Lower lobe of right lung (tissue), 2 donors: ENCODE measurements at regions not wholly inside any gene's neighbourhood (a gene's known extent, or its start where the extent isn't known, plus 50 kb on each side); places are given as distances from the start of the nearest gene placed in this dataset.

Experiments used
- ATAC-seq, 2 donors: fragments of 200-7000 bp; cut with Tn5 transposase; one replicate each; pipeline ENCODE4 v1.9.1; 2020 to 2022; ENCODE audit warnings: mild to moderate bottlenecking in 2 of 2, moderate library complexity in 2 of 2
- DNase-seq: peaks from one replicate; pipeline ENCODE4 v3.0.0-alpha.2; 2020
- H3K27ac ChIP-seq: fragments of 200-600 bp; one replicate; pipeline ENCODE4 v1.8.0; 2022
- H3K27me3 ChIP-seq: fragments of 200-600 bp; one replicate; pipeline ENCODE4 v1.8.0; 2022; ENCODE audit warnings: low read depth
- H3K36me3 ChIP-seq: fragments of 200-600 bp; one replicate; pipeline ENCODE4 v1.8.0; 2022; ENCODE audit warnings: mild to moderate bottlenecking
- H3K4me1 ChIP-seq: fragments of 200-600 bp; one replicate; pipeline ENCODE4 v1.8.0; 2022
- H3K4me3 ChIP-seq: fragments of 200-600 bp; one replicate; pipeline ENCODE4 v1.8.0; 2022; ENCODE audit warnings: mild to moderate bottlenecking
- H3K9me3 ChIP-seq: fragments of 200-600 bp; one replicate; pipeline ENCODE4 v1.8.0; 2022
- intact Hi-C: fragments of 100-400 bp; cut with DNase I; formaldehyde crosslinking; loops from one replicate; pipeline ENCODE4 v1.11.0; 2022
- TF ChIP-seq, protein P1 (sequence below): fragments of 200-600 bp; IDR thresholded peaks from one replicate; pipeline ENCODE4 v1.8.0; 2022; ENCODE audit warnings: antibody characterized with exemption, mild to moderate bottlenecking
- donor health status: DM: no; HTN: yes; CAD: no; lungs with severe emphysema.

DNA sequence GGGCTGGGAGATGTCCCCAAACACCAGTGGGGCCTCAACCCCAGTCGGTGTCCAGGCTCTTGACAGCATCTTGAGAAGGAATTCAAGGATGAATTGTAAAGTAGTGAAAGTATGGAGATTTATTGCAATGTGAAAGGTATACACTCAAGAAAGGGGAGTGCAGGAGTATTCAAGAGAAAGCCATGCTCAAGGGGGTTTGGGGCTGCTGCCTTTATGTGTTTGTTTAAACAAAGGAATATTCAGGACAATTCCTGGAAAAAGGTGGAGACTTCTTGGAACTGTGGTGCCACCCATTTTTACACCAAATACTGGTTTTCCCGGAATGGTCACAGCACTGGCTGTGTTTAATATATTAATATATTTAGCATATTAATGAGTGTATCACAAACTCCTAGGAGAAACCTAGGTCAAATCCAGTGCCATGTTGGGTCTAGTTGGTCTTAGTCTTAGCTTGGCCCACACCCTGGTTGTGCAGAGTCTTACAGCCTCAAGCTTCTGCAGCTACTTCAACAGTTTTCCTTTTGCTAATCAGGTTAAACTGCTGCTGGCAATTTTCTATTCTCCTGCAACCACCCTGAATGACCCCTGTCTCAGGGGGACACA, 138.5 kb upstream of the TMTC4 start:
- DNase-seq (no peak), ATAC-seq (no peak)
- no peak overlapping the region for H3K27ac ChIP-seq
- H3K9me3 ChIP-seq, result no peaks in the 10 kb centered on the region
- intact Hi-C loops, result no loop called here
- H3K27me3 ChIP-seq, result no peaks in the 10 kb centered on the region
- no peaks in the 10 kb centered on the region for H3K4me1 ChIP-seq
- TF ChIP-seq, protein P1, sequence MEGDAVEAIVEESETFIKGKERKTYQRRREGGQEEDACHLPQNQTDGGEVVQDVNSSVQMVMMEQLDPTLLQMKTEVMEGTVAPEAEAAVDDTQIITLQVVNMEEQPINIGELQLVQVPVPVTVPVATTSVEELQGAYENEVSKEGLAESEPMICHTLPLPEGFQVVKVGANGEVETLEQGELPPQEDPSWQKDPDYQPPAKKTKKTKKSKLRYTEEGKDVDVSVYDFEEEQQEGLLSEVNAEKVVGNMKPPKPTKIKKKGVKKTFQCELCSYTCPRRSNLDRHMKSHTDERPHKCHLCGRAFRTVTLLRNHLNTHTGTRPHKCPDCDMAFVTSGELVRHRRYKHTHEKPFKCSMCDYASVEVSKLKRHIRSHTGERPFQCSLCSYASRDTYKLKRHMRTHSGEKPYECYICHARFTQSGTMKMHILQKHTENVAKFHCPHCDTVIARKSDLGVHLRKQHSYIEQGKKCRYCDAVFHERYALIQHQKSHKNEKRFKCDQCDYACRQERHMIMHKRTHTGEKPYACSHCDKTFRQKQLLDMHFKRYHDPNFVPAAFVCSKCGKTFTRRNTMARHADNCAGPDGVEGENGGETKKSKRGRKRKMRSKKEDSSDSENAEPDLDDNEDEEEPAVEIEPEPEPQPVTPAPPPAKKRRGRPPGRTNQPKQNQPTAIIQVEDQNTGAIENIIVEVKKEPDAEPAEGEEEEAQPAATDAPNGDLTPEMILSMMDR, result no peak
- no peak overlapping the region for H3K4me3 ChIP-seq
- H3K36me3 ChIP-seq, result no peaks in the 10 kb centered on the region

DNA sequence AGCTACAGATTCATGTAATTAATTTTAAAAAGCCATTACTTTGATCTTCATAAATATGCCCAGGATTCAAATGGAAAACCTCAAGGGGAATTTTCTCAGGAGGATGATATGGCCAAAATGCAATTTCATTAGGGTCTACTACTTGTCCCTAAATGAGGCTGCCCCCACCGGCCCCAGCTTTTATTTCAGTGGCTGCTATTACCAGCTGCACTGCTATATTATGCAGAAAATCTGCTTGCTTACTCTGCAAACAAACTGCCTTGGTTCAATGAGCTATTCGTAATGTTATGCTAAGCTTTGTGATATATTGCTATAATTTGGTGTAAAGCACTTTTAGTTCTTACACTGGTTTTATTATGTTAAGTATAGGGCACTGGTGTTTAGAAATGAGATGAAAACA, 137.3 kb upstream of the TMTC4 start:
- H3K4me1 ChIP-seq, result no peaks in the 10 kb centered on the region
- intact Hi-C loops, result no loop called here
- H3K9me3 ChIP-seq, result no peaks in the 10 kb centered on the region
- TF ChIP-seq, protein P1, result no peak
- ATAC-seq (no peak), DNase-seq (no peak)
- no peaks in the 10 kb centered on the region for H3K36me3 ChIP-seq
- no peaks in the 10 kb centered on the region for H3K27me3 ChIP-seq
- H3K4me3 ChIP-seq, result no peak overlapping the region
- H3K27ac ChIP-seq, result no peak overlapping the region

DNA sequence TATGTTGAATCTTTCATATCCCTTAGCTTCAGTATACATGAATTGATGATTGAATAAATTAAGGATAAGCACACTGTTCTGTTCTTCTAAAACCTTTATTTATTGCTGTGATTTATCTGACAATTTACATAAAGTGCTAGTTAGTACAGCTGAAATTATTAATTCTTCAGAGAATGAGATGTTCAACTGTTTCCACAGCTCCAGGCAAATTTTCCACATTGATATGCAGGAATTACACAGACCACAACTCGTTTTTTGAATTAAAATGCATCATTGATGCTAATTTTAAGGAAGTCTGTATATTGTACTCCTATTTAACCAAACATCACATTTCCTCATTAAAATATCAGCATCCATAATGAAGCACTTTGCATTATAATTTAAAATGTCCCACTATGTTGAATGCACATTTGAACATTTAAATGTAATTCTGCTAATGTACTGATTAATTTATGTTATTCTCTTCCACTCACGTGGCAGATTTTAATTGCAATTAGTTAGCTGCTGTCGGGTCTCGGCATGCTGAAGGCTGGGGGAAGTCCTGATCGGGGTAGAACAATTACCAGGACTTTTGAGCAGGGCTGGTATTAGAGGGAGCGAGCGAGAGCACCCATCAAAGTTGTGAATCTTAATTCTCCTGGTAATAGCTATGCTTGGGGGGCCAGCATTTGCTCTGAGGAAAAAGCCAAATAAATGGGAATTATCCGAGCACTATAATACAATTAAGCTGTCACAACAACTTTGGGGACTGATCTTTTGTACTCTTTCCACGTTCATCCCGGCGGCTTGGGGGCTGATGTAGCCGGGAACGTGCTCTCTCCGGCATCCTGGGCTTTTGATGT, 136.7 kb upstream of the TMTC4 start:
- TF ChIP-seq, protein P1, result no peak
- no peak for ATAC-seq
- Histone ChIP-seq H3K4me1 (no peaks in the 10 kb centered on the region), H3K9me3 (no peaks in the 10 kb centered on the region), H3K27me3 (no peaks in the 10 kb centered on the region), H3K27ac (no peak overlapping the region), H3K4me3 (no peak overlapping the region), H3K36me3 (no peaks in the 10 kb centered on the region)
- no peak for DNase-seq
- intact Hi-C loops, result no loop called here

DNA sequence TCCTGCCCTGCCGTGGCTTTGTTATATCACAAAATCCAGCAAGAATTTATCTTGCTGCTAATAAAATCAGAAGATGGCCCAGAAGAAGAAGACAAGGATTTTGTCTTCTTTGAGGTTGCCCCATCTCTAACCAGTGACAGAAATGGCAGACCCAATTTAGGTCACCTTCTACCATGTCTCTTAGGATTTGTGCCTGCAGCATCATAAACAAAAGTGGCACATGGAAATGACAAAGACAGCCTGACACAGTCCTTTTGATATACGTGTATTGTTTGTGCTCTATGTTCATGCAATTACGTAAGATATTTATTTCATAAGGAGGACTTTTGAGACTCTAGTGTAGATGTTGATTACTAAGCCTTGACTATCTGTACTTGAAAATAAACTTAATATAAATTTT, 135.9 kb upstream of the TMTC4 start:
- no peak overlapping the region for H3K27ac ChIP-seq
- no peak for ATAC-seq
- no peaks in the 10 kb centered on the region for H3K9me3 ChIP-seq
- no peaks in the 10 kb centered on the region for H3K4me1 ChIP-seq
- no peak for DNase-seq
- intact Hi-C loops, result no loop called here
- TF ChIP-seq, protein P1, result no peak
- no peaks in the 10 kb centered on the region for H3K36me3 ChIP-seq
- H3K4me3 ChIP-seq, result no peak overlapping the region
- H3K27me3 ChIP-seq, result no peaks in the 10 kb centered on the region

DNA sequence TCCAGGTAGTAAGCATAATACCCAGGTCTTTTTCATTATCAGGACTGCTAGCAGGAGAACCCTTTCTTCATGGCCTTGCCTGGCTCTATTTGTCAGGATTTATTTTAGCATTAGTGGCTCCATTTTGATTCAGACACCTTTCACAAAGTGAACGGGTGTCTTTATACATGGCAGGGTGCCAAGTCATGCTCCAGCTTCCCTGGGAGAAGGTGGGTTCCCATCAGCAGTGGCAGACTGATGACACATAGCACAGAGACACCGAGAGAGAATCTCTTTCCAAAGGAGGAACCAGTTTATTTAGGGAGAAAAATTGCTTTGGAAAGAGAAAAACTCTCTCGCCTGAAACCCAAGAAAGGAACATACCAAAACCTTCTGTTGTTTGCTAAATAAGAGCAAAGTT, 135.3 kb upstream of the TMTC4 start:
- ATAC-seq, result no peak

More for the DNA sequence above, 135.3 kb upstream of the TMTC4 start:
- no peak for DNase-seq
- intact Hi-C loops, result no loop called here
- H3K36me3 ChIP-seq, result no peaks in the 10 kb centered on the region
- no peaks in the 10 kb centered on the region for H3K4me1 ChIP-seq
- H3K27ac ChIP-seq, result no peak overlapping the region
- H3K4me3 ChIP-seq, result no peak overlapping the region
- no peaks in the 10 kb centered on the region for H3K9me3 ChIP-seq
- TF ChIP-seq, protein P1, result no peak
- H3K27me3 ChIP-seq, result no peaks in the 10 kb centered on the region
